Progenitor cell of endocrine pancreas (in vitro differentiated cells): ENCODE measurements at regions not wholly inside any gene's neighbourhood (a gene's known extent, or its start where the extent isn't known, plus 50 kb on each side); places are given as distances from the start of the nearest gene placed in this dataset.

Experiments used
- DNase-seq: peaks from one replicate; pipeline ENCODE4 v3.0.0; 2021; ENCODE audit warnings: low spot score; ENCODE audit not compliant: unreplicated experiment
- H3K27ac Mint-ChIP-seq: 2 replicates; pipeline ENCODE4 v1.8.0; 2021; ENCODE audit warnings: mild to moderate bottlenecking, moderate library complexity, mixed read lengths
- H3K27me3 Mint-ChIP-seq: 2 replicates; pipeline ENCODE4 v1.8.0; 2021; ENCODE audit warnings: mixed read lengths
- H3K36me3 Mint-ChIP-seq: 2 replicates; pipeline ENCODE4 v1.8.0; 2022; ENCODE audit warnings: mixed read lengths; ENCODE audit not compliant: insufficient read depth
- H3K4me1 Mint-ChIP-seq: 2 replicates; pipeline ENCODE4 v1.8.0; 2021; ENCODE audit warnings: low read depth, mixed read lengths
- H3K4me3 Mint-ChIP-seq: 2 replicates; pipeline ENCODE4 v1.8.0; 2021; ENCODE audit warnings: low read depth, mild to moderate bottlenecking, moderate library complexity, mixed read lengths
- H3K9me3 Mint-ChIP-seq: 2 replicates; pipeline ENCODE4 v1.8.0; 2021; ENCODE audit warnings: low read depth, mixed read lengths
- CTCF ChIP-seq: fragments of 200-600 bp; sonication (generic); IDR thresholded peaks from one replicate; pipeline ENCODE4 v1.5.0; 2021; ENCODE audit warnings: antibody characterized with exemption, mild to moderate bottlenecking; ENCODE audit not compliant: unreplicated experiment

DNA sequence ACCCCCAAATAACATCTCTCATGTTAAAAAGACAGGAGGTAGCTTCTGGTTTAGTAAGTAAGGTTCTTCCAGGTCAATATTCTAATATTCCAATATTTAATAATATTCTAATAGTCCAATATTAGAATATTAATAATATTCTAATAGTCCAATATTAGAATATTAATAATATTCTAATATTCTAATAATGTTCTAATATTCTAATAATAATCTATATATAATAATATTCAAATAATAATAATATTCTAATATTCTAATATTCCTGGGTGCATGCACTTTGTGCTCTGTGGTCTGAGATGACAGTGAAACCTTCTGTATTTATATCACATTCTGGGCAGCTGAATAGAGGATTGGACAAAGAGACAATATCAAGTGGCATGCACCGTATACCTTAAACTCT is 96.1 kb downstream of the PCDH10 start:
- TF ChIP-seq CTCF, result no peak
- DNase-seq, result no peak
- H3K27me3 Mint-ChIP-seq, result no peaks in the 10 kb centered on the region
- H3K36me3 Mint-ChIP-seq, result no peaks in the 10 kb centered on the region
- H3K9me3 Mint-ChIP-seq, result no peaks in the 10 kb centered on the region
- no peak overlapping the region for H3K4me3 Mint-ChIP-seq
- no peak overlapping the region for H3K27ac Mint-ChIP-seq
- peaks cover 14% of the 10 kb centered on the region for H3K4me1 Mint-ChIP-seq
